HG02759 (cell line): ENCODE measurements at regions not wholly inside any gene's neighbourhood (a gene's known extent, or its start where the extent isn't known, plus 50 kb on each side); places are given as distances from the start of the nearest gene placed in this dataset.
"Not testable (repeated sequence)": the region's sequence is repeated elsewhere in the genome, so short reads cannot be mapped to it uniquely, and the experiment has no call there.

Source experiments
- ATAC-seq: cut with Tn5 transposase; IDR thresholded peaks from one replicate; pipeline ENCODE4 v1.9.1; 2021; ENCODE audit warnings: mild to moderate bottlenecking, moderate library complexity; ENCODE audit not compliant: unreplicated experiment

DNA sequence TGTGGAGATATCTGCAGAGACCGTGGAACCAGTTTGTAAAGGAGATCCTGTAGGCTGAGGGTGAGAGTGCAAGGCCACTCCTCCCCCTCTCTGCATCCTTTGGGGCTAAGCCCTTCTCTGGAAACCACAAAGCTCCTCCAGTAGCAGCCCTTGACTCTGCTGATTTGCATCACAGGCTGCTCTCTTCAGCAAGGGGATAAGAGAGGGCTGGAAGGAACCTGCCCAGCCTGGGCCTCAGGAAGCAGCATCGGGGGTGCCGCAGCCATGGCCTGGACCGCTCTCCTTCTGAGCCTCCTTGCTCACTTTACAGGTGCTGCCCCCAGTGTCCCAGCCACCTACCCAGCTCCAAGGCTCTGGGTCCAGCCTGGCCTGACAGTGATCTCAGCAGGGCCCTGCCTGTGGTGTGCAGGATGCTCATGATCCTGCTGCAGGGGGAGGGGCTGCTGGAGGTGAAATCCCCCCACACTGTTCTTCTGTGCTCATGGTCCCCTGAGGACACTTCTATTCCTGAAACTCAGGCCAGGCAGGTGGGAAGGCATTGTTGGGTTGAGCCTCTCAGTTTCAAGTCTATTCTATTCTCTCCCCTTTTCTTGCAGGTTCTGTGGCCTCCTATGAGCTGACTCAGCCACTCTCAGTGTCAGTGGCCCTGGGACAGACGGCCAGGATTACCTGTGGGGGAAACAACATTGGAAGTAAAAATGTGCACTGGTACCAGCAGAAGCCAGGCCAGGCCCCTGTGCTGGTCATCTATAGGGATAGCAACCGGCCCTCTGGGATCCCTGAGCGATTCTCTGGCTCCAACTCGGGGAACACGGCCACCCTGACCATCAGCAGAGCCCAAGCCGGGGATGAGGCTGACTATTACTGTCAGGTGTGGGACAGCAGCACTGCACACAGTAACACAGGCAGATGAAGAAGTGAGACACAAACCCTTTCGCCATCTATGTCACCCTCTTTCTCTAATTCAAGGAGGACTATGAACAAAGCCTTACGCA is 68.5 kb upstream of the IGLL5 start:
- ATAC-seq: peak; percentile 73

DNA sequence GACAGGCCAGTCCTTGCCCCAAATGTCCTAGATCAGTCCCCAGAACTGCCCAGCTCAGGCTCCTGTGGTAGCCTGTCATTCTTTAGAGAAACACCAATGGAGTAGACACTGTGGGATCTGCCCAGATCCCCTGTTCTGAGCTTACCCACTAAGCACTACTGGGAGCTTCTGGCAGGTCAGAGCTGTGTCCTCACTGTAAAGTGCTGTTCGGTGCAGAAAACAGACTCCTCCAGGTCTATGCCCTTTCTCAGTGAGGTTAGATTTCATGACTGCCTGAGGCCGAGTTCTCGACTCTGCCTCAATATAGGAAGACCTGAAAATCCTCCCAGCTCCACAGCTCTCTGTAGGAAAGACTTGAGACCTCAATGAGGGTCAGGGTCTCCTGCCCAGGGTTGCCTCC is 67.5 kb upstream of the IGLL5 start:
- ATAC-seq: no peak

DNA sequence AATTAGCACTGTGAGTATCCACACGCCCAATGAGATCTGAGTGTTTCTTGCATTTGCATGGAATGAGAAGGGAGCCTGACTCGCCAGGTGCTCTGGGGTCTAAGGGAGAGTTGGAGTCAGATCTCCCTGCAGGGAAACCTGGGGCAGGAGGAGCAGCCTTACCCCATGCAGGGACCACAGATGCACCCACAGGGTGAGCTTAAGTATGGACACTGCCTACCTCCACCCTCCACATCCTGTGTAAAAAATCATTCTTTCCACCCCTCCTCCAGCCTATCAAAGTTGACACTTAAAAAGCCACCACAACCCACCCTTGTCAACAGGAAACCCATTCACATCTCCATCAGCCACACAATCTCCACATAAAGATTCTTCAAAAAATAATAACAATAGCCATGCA is 67.0 kb upstream of the IGLL5 start:
- no peak for ATAC-seq

DNA sequence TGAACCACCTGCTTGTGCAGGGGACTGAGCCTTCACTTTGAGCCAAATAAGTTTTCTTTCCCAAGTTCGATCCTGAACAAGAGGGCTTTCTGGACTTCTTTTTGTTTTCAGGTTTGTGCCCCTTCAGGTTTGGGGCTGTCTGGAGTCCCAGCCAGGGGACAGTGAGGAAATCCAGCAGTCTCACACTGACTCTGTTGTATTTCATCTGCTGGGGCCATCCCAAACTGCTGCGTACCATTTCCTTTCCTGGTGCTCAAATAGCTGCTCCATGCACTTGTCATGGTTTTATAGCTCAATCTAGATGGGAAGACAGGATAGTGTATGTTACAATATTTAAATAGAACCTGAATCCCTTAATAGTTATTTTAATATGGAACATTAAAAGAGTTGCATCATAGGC is 66.3 kb upstream of the IGLL5 start:
- ATAC-seq: no peak

DNA sequence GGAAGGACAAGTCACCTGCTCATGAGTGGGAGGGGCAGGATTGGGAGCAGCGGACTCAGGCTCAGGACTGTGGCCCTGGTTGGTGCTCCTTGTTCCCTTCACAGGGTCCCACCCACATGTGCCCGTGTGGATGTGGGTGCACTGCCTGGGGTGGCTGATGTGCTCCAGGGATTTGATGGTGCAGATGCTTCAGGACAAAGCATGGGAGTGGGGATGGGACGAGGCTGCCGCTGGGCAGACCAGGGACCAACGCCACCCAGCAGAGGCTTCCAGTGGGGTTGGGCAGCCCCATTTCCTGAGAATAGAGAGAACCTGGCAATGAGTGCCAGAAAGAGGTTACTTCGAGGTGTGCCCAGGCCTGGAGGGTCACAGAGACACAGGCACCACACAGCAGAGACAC is 65.5 kb upstream of the IGLL5 start:
- ATAC-seq: no peak

DNA sequence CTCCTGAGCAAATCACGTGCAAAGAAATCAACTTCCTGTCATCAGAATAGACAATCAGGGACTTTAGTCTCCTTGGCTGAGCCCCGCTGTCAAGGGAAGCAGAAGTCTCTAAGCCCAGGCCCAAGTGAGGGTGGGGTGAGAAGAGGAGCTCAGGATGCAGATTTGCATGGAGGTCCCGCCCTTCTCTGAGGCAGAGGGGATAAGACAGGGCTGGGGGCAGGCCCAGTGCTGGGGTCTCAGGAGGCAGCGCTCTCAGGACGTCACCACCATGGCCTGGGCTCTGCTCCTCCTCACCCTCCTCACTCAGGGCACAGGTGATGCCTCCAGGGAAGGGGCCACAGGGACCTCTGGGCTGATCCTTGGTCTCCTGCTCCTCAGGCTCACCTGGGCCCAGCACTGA is 65.1 kb upstream of the IGLL5 start:
- not testable (repeated sequence) for ATAC-seq

DNA sequence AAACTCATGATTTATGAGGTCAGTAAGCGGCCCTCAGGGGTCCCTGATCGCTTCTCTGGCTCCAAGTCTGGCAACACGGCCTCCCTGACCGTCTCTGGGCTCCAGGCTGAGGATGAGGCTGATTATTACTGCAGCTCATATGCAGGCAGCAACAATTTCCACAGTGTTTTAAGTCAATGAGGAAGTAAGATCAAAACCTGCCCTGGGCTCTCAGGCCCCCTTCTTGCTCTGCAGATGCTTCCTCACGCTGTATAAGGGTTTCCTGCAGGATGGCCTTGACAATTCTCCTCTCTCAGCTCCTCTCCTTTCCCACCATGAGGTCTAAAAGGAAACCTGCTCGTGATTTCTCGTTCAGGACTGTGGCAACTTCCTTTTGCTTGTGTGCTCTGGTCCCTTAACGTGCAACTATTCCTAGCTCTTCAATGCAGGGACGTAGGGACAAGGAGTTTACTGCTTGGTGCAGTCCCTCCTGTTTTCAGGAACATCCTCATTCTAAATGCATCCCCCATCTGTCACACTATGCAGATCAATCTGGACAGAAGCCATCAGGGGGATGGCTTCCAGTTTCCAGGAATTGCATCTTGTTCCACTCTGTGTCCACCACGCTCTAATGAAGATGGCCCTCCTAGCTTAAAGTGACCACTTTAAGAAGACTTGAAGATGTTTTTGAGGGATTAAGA is 64.3 kb upstream of the IGLL5 start:
- ATAC-seq: no peak

DNA sequence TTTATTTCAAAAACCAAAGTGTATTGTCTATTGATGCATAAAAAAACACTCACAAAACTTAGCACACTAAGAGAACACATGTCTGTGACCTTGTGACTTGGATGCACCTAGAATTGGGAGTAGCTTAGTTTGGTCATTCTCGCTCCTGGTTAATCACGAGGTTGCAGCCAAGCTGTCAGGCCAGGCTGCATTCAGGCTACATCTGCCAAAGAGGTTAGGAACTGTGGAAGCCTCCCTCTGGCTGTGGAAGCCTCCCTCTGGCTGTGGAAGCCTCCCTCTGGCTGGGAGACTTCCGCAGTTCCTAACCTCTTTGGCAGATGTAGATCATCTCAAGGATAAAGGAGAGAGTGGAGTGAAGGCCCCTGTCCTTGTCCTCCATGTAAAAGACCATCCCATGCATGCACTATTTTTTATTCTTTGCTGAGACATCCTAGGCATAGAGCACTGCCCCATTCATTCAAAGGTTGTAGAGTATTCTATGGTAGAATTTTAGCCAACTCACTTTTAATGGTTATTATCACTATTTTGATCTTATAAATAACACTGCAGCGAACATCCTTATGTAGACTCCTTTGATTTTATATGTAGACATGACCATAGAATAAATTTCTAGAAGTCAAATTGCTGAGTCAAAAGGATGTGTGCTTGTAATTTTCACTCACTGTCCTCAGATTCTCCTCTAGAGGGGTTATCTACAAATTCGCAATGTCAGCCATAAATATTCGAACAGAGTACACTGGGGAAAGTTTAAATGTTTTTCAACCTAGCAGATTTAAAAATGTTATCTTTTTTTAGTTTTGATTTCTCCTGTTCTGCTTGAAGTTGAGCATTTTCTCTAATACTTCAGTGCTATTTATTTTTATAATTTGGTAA is 63.0 kb upstream of the IGLL5 start:
- ATAC-seq: no peak

DNA sequence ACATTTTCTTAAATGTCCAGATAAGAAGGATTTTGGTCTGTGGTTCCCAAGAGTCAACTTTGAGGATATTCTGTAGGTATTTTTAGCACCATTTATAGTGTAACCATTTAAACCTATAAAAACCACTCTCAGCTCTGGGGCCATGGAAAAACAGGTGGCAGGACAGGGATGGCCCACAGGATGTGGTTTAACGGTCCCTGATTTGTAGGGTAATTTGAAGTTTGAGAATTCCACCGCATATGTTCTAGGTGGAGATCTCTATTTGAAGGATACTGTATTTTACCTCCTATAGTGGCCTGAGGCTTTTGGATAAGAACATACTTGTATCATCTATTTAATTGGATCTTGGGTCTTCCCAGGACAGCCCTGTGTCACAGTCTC is 62.4 kb upstream of the IGLL5 start:
- ATAC-seq: no peak

DNA sequence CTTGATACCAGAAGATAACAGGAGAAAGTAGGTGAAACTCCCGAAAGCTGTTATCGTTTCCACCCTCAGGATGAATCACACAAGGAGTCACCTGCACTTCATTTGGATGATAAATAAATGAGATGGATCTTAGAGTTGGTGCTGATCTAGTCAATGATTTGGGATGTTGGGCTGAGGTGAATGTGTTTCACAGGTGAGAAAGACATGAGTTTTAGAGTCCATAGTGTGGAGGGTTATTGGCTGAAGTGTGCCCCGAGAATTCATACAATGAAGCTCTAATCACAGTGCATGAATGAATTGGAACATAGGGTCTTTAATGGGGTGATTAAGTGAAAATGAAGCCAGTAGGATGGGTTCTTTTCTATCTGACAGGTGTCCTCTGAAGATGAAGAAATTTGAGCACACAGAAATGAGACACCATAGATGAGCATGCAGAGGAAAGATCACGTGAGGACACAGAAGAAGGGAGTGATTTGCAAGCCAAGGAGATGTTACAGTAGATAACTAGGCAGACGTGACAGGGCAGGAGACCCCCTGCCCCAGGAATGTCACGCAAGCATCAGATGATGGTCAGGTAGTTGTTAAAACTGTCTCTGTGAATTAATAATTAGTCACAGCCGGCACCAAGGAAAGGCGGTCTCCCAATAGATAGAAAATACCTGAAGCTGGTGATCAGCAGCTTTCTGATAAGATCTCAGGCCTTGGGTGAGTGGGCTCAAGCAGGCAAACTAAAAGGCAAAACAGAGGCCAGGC is 60.3 kb upstream of the IGLL5 start:
- ATAC-seq: no peak

DNA sequence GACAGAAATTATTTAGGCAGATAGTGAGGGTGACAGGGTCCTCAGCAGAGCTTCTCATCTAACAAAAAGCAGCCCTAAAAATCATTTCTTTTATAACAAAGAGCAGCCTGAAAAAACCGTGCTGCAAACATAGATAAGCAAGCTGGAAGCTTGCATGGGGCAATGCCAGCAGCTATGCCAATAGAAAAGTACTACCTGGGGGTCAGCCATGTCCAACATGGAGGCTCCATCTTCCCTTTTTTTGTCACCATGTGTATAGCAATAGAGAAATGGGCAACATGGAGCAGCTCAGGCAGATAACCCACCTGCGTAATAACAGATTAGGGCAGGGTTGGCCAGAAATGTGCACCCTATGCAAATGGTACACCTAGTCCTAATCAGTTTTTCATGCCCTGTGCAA is 57.4 kb upstream of the IGLL5 start:
- ATAC-seq: no peak

DNA sequence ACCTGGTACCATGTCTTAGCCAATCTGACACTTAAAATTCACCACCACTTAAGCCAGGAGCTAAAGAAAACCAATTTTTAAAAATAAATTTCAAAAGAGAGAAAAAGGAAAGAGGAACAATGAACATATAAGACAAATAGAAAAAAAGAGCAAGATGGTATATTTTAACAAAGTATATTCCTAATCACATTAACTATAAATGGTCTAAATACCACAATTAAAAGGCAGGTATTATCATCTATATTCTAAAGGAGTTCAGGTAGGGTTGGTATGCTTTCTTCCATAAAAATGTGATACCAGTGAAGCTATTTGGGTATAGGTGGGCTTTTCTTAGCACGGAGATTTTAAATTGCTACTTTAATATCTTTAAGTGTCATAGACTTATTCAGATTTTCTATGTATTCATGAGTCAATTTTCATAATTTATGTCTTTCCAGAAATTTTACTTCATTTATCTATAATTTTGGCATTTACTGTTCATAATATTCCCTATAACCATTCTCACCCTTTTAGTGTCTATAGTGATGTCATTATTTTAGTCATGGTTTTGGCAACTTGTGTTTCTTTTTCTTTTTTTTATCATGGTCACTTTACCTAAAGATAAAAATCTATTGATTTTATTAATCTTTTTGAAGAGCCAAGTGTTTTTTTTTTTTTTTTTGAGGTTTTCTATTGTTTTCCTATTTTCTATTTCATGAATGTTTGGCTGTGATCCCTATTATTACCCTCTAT is 56.5 kb upstream of the IGLL5 start:
- no peak for ATAC-seq

DNA sequence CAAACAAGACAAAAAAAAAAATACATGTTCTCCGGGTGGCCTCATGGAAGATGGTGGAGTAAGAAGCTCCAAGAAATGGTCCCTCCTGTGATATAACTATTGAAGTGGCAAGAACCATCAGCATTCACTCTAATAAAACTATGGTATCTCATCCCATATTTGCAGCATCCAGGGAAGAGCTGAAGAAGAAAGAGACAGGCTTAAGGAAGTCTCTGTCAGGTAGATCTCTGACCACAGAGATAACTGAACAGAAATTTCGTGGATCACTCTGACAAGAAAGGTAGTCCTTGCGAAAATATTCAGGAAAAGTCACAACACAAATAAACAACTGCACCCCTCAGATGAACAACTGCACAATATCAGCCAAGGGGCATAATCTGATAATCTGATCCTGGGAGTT is 54.6 kb upstream of the IGLL5 start:
- no peak for ATAC-seq

DNA sequence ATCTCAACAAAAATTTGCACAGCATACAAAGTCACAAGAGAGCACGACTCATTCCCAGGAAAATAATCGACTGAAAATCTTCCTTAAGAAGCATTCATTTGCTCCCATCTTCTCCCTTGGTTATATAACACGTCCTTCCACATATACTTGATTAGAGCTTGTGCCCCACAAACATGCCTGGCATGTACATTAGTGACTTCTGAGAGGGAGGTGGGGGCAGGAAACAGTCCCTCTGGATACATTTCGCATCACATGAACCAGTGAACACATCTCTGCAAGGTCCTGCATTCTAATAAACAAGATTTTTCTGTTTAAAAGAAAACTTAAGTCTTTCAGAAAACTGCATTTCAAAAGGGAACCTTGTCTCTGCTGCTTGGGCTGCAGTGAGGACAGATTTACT is 54.1 kb upstream of the IGLL5 start:
- no peak for ATAC-seq

DNA sequence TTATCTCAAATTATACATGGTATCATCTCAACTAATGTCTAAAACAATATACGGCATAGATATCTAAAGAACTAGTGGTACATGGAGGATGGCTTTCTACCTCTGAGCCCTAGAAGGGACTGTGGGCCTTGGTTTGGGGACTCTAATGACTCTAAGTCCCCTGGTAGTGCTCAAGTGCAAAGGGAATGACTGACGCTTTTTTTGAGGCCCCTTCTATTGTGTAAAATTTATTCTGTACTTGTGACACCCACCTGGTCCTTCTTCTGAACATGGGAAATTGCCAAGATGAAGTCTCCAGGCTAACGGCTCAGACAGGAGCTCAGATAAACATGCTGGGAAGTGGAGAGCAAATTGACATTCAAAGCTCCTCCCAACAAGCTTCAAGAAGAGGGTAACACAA is 53.4 kb upstream of the IGLL5 start:
- no peak for ATAC-seq

DNA sequence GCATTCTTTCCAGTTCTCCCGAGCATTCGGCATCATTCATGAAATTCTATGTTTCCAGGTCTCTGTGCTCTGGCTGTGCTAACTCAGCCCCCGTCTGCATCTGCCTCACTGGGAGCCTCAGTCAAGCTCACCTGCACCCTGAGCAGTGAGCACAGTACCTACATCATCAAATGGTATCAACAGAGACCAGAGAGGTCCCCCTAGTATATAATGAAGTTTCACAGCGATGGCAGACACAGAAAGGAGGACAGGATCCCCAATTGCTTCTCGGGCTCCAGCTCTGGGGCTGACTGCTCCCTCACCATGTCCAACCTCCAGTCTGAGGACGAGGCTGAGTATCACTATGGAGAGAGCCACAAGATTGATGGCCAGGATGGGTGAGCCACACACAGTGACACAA is 52.8 kb upstream of the IGLL5 start:
- ATAC-seq: no peak

DNA sequence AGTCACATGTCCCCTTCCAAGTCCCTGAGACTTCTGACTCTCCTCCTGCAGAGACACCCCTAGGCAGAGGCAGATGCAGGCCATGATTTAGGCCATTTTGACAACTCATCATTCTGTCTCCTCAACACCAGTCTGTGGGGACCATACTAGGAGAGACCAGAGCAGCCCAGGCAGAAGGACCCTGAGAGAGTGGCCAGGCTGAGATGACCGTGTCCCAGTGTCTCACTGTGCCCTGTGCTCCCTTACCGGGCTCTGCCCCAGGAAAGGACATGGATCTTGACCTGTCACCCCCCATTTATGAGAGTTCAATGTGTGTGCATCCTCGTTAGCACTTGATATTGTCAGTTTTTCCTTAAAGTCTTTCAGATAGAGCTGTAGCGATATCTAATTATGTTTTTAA is 52.4 kb upstream of the IGLL5 start:
- ATAC-seq: no peak

DNA sequence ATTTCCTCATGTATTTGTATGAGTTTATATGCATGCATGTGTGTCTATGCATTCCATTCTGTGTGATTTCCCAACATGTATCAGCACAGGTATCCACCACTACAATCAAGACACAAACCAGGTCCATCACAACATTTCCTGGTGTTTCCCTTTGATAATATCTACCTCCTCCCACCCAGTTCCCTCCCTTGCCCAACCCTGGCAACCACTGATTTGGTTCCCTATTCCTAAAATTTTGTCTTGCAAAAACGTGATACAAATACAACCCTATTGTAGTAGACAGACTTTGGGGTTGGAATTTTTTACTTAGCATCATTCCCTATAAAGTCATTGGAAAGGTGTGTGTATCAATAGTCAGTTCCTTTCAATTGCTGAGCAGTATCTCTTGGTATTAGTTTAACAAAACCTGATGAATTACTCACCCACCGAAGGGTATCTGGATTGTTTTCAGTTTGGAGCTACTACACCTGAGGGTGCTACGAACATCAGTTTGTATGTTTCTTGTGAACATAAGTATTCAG is 51.8 kb upstream of the IGLL5 start:
- no peak for ATAC-seq

DNA sequence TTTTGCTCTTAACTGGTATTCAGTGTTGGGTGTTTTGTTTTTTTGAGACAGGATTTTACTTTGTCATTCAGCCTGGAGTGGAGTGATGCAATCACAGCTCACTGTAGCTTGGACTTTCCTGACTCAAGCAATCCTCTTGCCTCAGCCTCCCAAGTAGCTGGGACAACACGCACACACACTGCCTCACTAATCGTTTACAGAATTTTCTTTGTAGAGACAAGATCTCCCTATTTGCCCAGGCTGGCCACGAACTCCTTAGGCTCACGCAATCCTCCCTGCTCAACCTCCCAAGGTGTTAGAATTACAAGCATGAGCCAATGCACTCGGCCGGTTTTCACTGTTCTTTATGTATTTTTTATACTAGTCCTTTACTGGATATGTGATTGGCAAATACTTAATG is 51.0 kb upstream of the IGLL5 start:
- no peak for ATAC-seq
